IMR-90 (cell line): ENCODE measurements at regions not wholly inside any gene's neighbourhood (a gene's known extent, or its start where the extent isn't known, plus 50 kb on each side); places are given as distances from the start of the nearest gene placed in this dataset.

Source experiments
- ATAC-seq: fragments of 200-7000 bp; cut with Tn5 transposase; 2 replicates; pipeline ENCODE4 v1.9.1; 2020; ENCODE audit warnings: low read depth, mild to moderate bottlenecking, moderate library complexity
- BruUV-seq: library from RNA; stranded (reverse); fragments of 400-500 nt; replicated peaks from 2 replicates; lab custom pipeline; 2021; lab: Mats Ljungman, UMichigan
- CTCF ChIA-PET: fragments of 300-600 bp; formaldehyde crosslinking; extraction: SDS; loops from one replicate; lab custom pipeline; 2021; ENCODE audit warnings: antibody characterized with exemption; lab: Yijun Ruan, JAX
- POLR2A ChIA-PET: fragments of 300-600 bp; sonication (Branson Sonifier 250); formaldehyde crosslinking; loops from one replicate; lab custom pipeline; 2022; ENCODE audit warnings: antibody characterized with exemption; ENCODE audit not compliant: unreplicated experiment; lab: Charles Lee
- DNase-seq: peaks from one replicate; pipeline ENCODE4 v3.0.0; 2013
- H2AFZ ChIP-seq: replicated peaks from 2 replicates; pipeline ENCODE3; 2013; ENCODE audit warnings: low read length, mild to moderate bottlenecking; ENCODE audit not compliant: poor library complexity
- H2AK5ac ChIP-seq: 2 replicates; pipeline ENCODE4 v1.6.1; 2013; ENCODE audit warnings: low read depth, low read length, inconsistent platforms
- H2AK9ac ChIP-seq: replicated peaks from 2 replicates; pipeline ENCODE3; 2013; ENCODE audit warnings: mild to moderate bottlenecking, low read depth, low read length, moderate library complexity; ENCODE audit not compliant: poor library complexity
- H2BK120ac ChIP-seq: 2 replicates; pipeline ENCODE4 v1.6.1; 2013; ENCODE audit warnings: low read depth, low read length, inconsistent platforms
- H2BK15ac ChIP-seq: 3 replicates; pipeline ENCODE4 v1.6.1; 2013; ENCODE audit warnings: low read depth, low read length, inconsistent platforms
- H2BK20ac ChIP-seq: 2 replicates; pipeline ENCODE4 v1.6.1; 2013; ENCODE audit warnings: low read depth, mild to moderate bottlenecking, inconsistent platforms, low read length, moderate library complexity
- H2BK5ac ChIP-seq: 2 replicates; pipeline ENCODE4 v1.6.1; 2013; ENCODE audit warnings: mild to moderate bottlenecking, low read depth, low read length, inconsistent platforms; ENCODE audit not compliant: poor library complexity, severe bottlenecking
- H3K14ac ChIP-seq: replicated peaks from 2 replicates; pipeline ENCODE4 v1.6.1; 2013; ENCODE audit warnings: low read depth, low read length, inconsistent platforms
- H3K18ac ChIP-seq: 2 replicates; pipeline ENCODE4 v1.6.1; 2013; ENCODE audit warnings: low read depth, low read length, control low read depth
- H3K23ac ChIP-seq: 2 replicates; pipeline ENCODE4 v1.6.1; 2013; ENCODE audit warnings: low read depth, low read length, inconsistent platforms
- H3K27ac ChIP-seq: 2 replicates; pipeline ENCODE4 v1.5.1; 2013; ENCODE audit warnings: mild to moderate bottlenecking, control low read depth, low read length; ENCODE audit not compliant: insufficient read depth
- H3K27me3 ChIP-seq: 2 replicates; pipeline ENCODE4 v1.6.1; 2013; ENCODE audit warnings: low read length; ENCODE audit not compliant: control insufficient read depth, insufficient read depth
- H3K36me3 ChIP-seq: 2 replicates; pipeline ENCODE4 v1.6.1; 2013; ENCODE audit warnings: low read length, mixed read lengths; ENCODE audit not compliant: control insufficient read depth, insufficient read depth
- H3K4ac ChIP-seq: 2 replicates; pipeline ENCODE4 v1.6.1; 2013; ENCODE audit warnings: low read depth, low read length, inconsistent platforms
- H3K4me1 ChIP-seq: 2 replicates; pipeline ENCODE4 v1.6.1; 2013; ENCODE audit warnings: low read length, mixed read lengths; ENCODE audit not compliant: control insufficient read depth, insufficient read depth
- H3K4me2 ChIP-seq: 2 replicates; pipeline ENCODE4 v1.6.1; 2013; ENCODE audit warnings: low read depth, mild to moderate bottlenecking, control low read depth, low read length, moderate library complexity
- H3K4me3 ChIP-seq: 2 replicates; pipeline ENCODE4 v1.5.1; 2013; ENCODE audit warnings: low read depth, mild to moderate bottlenecking, control low read depth, low read length, moderate library complexity; ENCODE audit not compliant: insufficient read depth
- H3K56ac ChIP-seq: 2 replicates; pipeline ENCODE4 v1.6.1; 2013; ENCODE audit warnings: low read length, inconsistent platforms; ENCODE audit not compliant: insufficient read depth; ENCODE audit errors: extremely low read depth
- H3K79me1 ChIP-seq, 2 experiments: 2 replicates each; pipeline ENCODE4 v1.6.1; 2013; ENCODE audit warnings: low read length in 2 of 2, inconsistent platforms in 1 of 2, low read depth in 1 of 2
- H3K9ac ChIP-seq: 2 replicates; pipeline ENCODE4 v1.6.1; 2013; ENCODE audit warnings: low read depth, low read length, control low read depth
- H3K9me1 ChIP-seq: 2 replicates; pipeline ENCODE4 v1.6.1; 2013; ENCODE audit warnings: low read length, inconsistent platforms; ENCODE audit not compliant: insufficient read depth
- H3K9me3 ChIP-seq: 2 replicates; pipeline ENCODE4 v1.6.1; 2013; ENCODE audit warnings: low read length; ENCODE audit not compliant: control insufficient read depth, insufficient read depth
- H4K20me1 ChIP-seq: 2 replicates; pipeline ENCODE4 v1.6.1; 2013; ENCODE audit warnings: low read length, inconsistent platforms; ENCODE audit not compliant: insufficient read depth
- H4K5ac ChIP-seq: 2 replicates; pipeline ENCODE4 v1.6.1; 2013; ENCODE audit warnings: mild to moderate bottlenecking, low read depth, low read length, control low read depth
- H4K8ac ChIP-seq, 2 experiments: 2 replicates each; pipeline ENCODE4 v1.6.1; 2013; ENCODE audit warnings: low read depth in 2 of 2, low read length in 2 of 2, control low read depth in 1 of 2, inconsistent platforms in 1 of 2
- H4K91ac ChIP-seq: 2 replicates; pipeline ENCODE4 v1.6.1; 2013; ENCODE audit warnings: low read depth, low read length, inconsistent platforms; ENCODE audit not compliant: insufficient read depth
- BHLHE40 ChIP-seq: fragments of 150-350 bp; IDR thresholded peaks from 2 replicates; pipeline ENCODE4 v1.6.1; 2016; ENCODE audit warnings: mild to moderate bottlenecking, low read depth, low read length
- CEBPB ChIP-seq: IDR thresholded peaks from 2 replicates; pipeline ENCODE4 v1.6.1; 2012; ENCODE audit warnings: low read depth, low read length, improper control_type of control experiment
- CTCF ChIP-seq: conservative IDR thresholded peaks from 2 replicates; pipeline ENCODE4 v1.5.1; 2012; ENCODE audit warnings: mild to moderate bottlenecking, low read depth, low read length, improper control_type of control experiment
- FOS ChIP-seq: fragments of 150-350 bp; IDR thresholded peaks from 2 replicates; pipeline ENCODE4 v1.6.1; 2016; ENCODE audit warnings: low read depth, low read length
- MAFK ChIP-seq: IDR thresholded peaks from 2 replicates; pipeline ENCODE4 v1.6.1; 2012; ENCODE audit warnings: low read depth, low read length, improper control_type of control experiment
- MAZ ChIP-seq: IDR thresholded peaks from 2 replicates; pipeline ENCODE4 v1.6.1; 2012; ENCODE audit warnings: low read depth, mild to moderate bottlenecking, low read length, improper control_type of control experiment, moderate library complexity, borderline replicate concordance
- RAD21 ChIP-seq: IDR thresholded peaks from 2 replicates; pipeline ENCODE4 v1.6.1; 2012; ENCODE audit warnings: low read length, improper control_type of control experiment
- RCOR1 ChIP-seq: IDR thresholded peaks from 2 replicates; pipeline ENCODE4 v1.6.1; 2012; ENCODE audit warnings: mild to moderate bottlenecking, low read length, improper control_type of control experiment; ENCODE audit not compliant: insufficient replicate concordance
- SMC3 ChIP-seq: fragments of 150-350 bp; IDR thresholded peaks from 2 replicates; pipeline ENCODE4 v1.6.1; 2016; ENCODE audit warnings: low read depth, mild to moderate bottlenecking, antibody characterized with exemption, low read length, moderate library complexity
- WGBS, 2 experiments: methylation state at CpG; one replicate each; pipeline versions ENCODE4 v1.1.5 to v1.1.7; 2013; ENCODE audit warnings: missing lambda C conversion rate in 2 of 2; ENCODE audit not compliant: insufficient read length in 1 of 2; ENCODE audit errors: extremely low coverage in 2 of 2; 5-methylcytosine and 5-hydroxymethylcytosine counted together
- dilution Hi-C: fragments of 300-500 bp; cut with HindIII; formaldehyde crosslinking; loops from one replicate; pipeline ENCODE4 v1.14.3; 2018; ENCODE audit warnings: low sequenced_read_pairs; ENCODE audit not compliant: unreplicated experiment
- in situ Hi-C: fragments of 300-500 bp; cut with MboI; formaldehyde crosslinking; loops from 3 replicates; pipeline ENCODE4 v1.14.3; 2019; ENCODE audit warnings: low sequenced_read_pairs, inconsistent platforms, mixed read lengths
- intact Hi-C: fragments of 100-400 bp; cut with micrococcal nuclease; formaldehyde crosslinking; loops from 2 replicates; pipeline ENCODE4 v1.10.0; 2022

- no peak overlapping the region for H2BK120ac ChIP-seq
- no peak overlapping the region for H3K18ac ChIP-seq
- H4K8ac ChIP-seq = 0 out of 4 replicates have a peak overlapping the region, but pooled peaks of 1 of the 2 experiments have one; percentile 6
- no peak overlapping the region for H2BK5ac ChIP-seq
- intact Hi-C loops = loop anchor here (10.0 kb wide), 1 partner anchor 409 kb away; no protein-coding TSS in a partner anchor
- ATAC-seq (peak; percentile 81), DNase-seq (peak; percentile 90)
- no peaks in the 10 kb centered on the region for H3K79me1 ChIP-seq
- dilution Hi-C loops = no loop called here
- H4K91ac ChIP-seq = no peak overlapping the region
- no peaks in the 10 kb centered on the region for H3K36me3 ChIP-seq
- peak; percentile 95 for TF ChIP-seq FOS
- TF ChIP-seq SMC3 = peak; percentile 28; the same call in 1 of the 2 replicates
- TF ChIP-seq BHLHE40 = peak; percentile 50; the same call in 1 of the 2 replicates
- TF ChIP-seq CTCF = peak; percentile 25; the same call in 1 of the 2 replicates
- no peak for TF ChIP-seq CEBPB
- TF ChIP-seq MAFK = no peak; the same call in 1 of the 2 replicates
- peak; percentile 64 for TF ChIP-seq RCOR1
- TF ChIP-seq RAD21 = peak; percentile 32; the same call in 1 of the 2 replicates
- TF ChIP-seq MAZ = no peak
- H3K23ac ChIP-seq = no peak overlapping the region
- peak overlapping the region; percentile 39; the same call in 1 of the 2 replicates for H3K4me2 ChIP-seq
- H3K27ac ChIP-seq = no peak overlapping the region
- 0% methylated on average over 3 of the region's 9 CpGs; no CpG with 5 or more reads in 1 of the 2 experiments for WGBS, 2 experiments
- peak overlapping the region; percentile 58 for H2BK20ac ChIP-seq
- 0 out of 2 replicates have a peak overlapping the region, but pooled peaks have one; percentile 6 for H3K14ac ChIP-seq
- H3K4ac ChIP-seq = peak overlapping the region; percentile 28; the same call in 1 of the 2 replicates
- ChIA-PET CTCF (interaction anchor here (0.5 to 1.1 kb wide), 2 partner anchors 290 to 314 kb away, joined by 3 read pairs; no protein-coding TSS in a partner anchor), POLR2A (no interaction called here)
- H4K20me1 ChIP-seq = no peaks in the 10 kb centered on the region
- H4K5ac ChIP-seq = no peak overlapping the region
- peaks cover 3% of the 10 kb centered on the region for H3K27me3 ChIP-seq
- H2AK5ac ChIP-seq = 0 out of 2 replicates have a peak overlapping the region, but pooled peaks have one; percentile 22
- no peak overlapping the region for H3K4me3 ChIP-seq
- H3K9ac ChIP-seq = no peak overlapping the region
- no peak overlapping the region for H2BK15ac ChIP-seq
- peaks cover 8% of the 10 kb centered on the region for H3K9me1 ChIP-seq
- no peak overlapping the region for H3K56ac ChIP-seq
- in situ Hi-C loops = no loop called here
- H3K4me1 ChIP-seq = peaks cover 17% of the 10 kb centered on the region
- H3K9me3 ChIP-seq = no peaks in the 10 kb centered on the region
- no TSS peak for BruUV-seq
- H2AK9ac ChIP-seq = no peak overlapping the region
- no peak overlapping the region for H2AFZ ChIP-seq
Measured at GRCh38 chr11:115613986-115614632, 109.9 kb upstream of the CADM1 start.
